HG03342 (cell line): ENCODE measurements at regions not wholly inside any gene's neighbourhood (a gene's known extent, or its start where the extent isn't known, plus 50 kb on each side); places are given as distances from the start of the nearest gene placed in this dataset.

ENCODE experiments used
- ATAC-seq: cut with Tn5 transposase; IDR thresholded peaks from one replicate; pipeline ENCODE4 v1.9.1; 2021; ENCODE audit warnings: mild to moderate bottlenecking, moderate library complexity; ENCODE audit not compliant: unreplicated experiment

- ATAC-seq: no peak
Observed at GRCh38 chr10:44769450-44769849, 141.7 kb upstream of the TMEM72 start.

DNA sequence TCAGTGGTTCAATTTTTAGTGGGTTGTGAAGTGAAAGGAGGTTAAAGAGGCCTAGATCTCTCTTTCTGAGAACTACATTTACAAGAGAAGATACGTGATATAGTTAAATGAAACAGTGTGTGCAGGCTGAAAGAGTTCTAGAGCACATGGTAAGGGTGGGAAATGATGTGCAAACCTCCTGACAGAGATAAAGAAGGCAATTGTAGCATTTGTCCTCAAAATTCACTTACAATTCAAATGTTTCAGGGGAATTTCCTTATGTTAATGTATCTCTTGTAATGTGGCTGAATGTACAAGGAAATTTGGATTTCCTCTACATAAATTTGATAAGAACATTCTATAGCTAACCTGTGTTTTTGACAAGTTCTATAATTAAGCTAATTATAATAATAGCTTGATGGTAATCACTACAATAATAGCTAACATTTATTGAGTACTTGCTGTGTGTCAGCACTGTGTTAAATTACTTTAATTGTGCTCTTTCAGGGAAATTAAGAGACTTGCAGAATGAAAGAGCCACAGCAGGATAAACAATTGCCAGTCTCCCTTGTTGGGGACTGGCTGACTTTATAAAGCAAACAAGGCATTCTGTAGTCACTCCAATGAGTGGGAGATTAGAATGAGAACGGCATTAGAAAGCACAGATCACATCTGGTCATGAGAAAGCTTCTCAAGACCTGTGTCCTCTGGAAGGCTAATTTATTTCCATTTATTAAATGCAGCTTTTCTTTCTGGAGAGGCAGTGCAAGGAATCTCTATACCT is 139.7 kb upstream of the TMEM72 start:
- no peak for ATAC-seq

GRCh38 chr10:44773565-44773964 is 137.6 kb upstream of the TMEM72 start:
- no peak for ATAC-seq

- no peak for ATAC-seq
Observed at GRCh38 chr10:44774676-44775401, 136.3 kb upstream of the TMEM72 start.

DNA sequence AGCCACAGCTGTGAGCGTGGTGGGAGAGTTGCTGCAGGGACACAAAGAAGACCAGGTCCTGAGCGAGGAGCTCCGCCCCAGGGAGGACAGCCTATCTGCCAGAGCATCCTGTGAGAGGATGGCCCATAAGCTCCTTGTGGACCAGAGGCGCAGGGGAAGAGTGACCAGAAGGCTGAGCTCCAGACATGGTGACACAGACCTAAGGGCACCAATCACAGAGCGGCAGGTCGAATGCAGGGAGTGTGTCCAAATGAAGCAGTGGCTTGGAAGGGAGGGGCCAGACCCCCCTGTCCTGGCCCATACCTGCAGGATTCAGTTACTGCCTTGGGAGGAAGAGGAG is 135.8 kb upstream of the TMEM72 start:
- no peak for ATAC-seq

- no peak for ATAC-seq
Observed at GRCh38 chr10:44776181-44776580, 135.0 kb upstream of the TMEM72 start.

GRCh38 chr10:44779511-44779910 is 131.6 kb upstream of the TMEM72 start:
- ATAC-seq: no peak

DNA sequence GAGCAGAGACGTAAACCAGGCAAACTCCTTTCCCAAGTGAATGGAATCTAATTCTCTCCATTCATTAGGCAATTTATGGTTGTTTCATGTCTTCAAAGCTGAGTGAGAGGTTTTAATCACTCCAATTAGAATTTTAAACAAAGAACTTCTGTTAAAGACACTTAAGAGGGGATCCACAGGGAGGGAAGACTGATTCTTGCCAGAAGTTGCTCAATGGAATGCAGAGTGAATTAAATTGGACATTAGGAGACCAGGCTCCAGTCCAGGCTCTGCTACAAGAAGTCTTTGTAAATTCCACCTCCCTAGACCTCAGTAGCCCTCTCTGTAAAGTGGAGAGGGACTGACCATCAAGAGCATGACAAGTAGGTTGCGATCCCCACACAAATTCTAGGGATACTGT is 130.7 kb upstream of the TMEM72 start:
- no peak for ATAC-seq

DNA sequence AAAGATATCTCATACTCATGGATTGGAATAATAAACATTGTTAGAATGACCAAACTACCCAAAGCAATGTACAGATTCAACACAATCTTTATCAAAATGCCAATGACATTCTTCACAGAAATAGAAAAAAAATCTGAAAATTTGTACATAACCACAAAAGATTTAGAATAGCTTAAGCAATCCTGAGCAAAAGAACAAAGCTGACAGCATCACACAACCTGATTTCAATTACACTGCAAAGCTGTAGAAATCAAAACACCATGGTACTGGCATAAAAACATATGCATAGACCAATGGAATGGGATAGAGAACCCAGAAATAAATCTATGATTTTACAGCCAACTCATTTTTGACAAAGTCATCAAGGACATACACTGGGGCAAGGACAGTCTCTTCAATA is 130.0 kb upstream of the TMEM72 start:
- no peak for ATAC-seq

DNA sequence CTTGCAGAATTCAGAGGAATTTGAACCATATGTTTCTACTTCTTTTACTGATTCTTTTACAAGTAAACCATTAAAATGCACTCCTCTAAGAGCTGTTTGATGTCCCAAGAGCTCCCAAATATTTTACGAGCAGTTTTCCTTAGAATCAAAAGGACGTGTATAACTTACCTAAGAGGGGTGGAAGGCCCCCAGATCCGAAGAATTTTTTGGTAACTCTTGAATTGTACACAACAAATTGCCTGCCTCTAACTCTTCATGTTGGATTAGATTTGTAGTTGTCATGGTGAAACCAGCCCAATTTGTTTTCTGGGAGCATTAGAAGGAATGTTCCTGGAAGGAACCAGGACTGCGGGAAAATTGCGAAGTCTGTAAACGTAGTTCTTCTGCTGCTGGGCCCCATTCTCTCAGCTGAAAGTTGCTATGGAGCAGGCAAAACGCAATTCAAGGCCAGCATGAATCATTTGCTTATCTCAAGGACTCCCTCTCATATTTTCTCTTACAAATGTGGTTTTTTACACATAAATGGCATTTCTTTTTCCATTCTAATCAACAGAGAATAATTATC is 124.8 kb upstream of the TMEM72 start:
- no peak for ATAC-seq

DNA sequence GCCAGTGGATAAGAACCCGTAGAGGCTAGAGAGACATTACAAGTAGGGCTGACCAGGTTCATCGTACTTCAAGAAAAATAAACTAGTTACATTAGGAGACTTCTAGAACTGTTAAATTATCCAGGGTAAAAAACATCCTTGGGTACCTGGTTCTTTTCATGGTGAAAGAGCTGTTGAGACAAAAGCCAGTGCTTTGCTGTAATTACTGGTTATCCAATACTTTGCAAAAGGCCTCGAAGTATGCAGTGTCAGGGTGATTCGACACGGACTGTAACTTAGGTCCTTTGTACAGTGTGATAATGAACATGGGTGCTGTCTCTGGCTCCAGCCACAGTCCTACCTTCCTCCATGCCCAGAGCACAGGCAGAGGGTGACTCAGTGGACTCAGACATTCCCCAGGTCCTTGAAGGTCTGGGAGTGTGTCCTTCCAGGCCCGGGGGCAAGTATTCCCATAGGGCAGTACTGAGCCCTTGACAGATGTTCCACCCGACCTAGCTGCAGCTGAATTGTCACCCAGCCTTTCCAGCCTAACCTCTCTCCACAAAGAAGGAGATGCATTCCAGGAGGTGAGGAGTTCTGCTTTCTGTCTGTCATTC is 123.6 kb upstream of the TMEM72 start:
- no peak for ATAC-seq

DNA sequence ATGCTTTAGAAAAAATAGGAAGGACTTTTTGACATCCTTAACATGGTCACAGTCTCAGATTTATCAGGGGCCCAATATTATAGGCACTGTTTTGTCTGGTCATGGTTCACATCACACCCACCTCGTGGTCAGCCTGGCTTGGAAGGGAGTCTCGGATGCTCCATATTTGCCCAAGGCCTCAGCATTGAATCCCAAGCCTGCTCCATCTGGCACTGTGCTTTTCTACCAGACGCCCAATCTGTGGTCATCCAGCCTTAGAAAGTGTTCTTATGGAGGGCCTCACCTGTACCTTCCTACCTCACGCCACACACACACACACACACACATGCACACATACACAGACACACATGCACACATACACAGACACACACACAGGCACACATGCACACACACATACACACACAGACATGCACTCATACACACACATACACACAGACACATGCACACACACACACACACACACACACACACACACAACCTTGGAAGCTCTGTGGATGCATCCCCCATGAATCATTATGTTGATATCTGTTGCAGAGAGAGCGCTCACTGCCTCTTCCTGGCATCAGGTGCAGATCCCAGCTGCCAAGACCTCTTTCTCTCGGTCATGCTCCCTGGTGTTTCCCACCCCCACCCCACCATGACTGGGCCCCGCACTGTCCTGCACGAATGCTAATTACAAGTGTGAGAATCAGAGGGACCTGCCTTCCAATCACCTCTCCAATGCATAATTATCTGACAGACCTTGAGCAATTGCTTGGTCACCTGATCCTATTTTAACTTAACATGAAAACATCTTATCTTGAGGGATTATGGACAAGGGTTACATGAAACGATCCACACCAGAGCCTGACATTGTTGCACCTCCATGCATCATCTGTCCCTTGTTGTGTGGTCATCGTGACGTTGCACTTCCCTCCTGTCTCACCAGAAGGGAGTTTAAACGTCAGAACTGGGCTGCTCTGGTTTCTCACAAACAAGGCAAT is 122.7 kb upstream of the TMEM72 start:
- no peak for ATAC-seq

GRCh38 chr10:44792119-44792775 is 118.9 kb upstream of the TMEM72 start:
- ATAC-seq: no peak

GRCh38 chr10:44799966-44800365 is 111.2 kb upstream of the TMEM72 start:
- ATAC-seq: no peak

- no peak for ATAC-seq
Observed at GRCh38 chr10:44801383-44802327, 109.5 kb upstream of the TMEM72 start.

DNA sequence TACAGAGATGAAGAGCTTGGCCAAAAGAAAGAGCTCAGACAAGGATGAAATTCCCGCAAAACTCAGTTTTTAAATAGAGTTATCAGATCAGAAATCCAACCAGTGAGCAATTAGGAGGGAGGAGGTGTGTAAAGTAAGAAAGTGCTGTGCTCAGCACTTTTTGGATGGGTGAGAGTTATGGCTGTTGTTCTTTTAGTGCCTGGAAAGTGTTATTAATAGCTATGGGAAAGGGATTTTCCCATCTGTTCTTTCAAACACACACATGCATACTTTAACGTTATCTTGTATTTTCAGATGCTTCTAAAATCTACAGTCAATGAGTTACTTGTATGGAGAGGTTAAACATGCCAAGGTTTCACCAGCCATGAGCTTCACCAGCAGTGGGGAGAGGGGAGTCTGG is 107.3 kb upstream of the TMEM72 start:
- no peak for ATAC-seq

DNA sequence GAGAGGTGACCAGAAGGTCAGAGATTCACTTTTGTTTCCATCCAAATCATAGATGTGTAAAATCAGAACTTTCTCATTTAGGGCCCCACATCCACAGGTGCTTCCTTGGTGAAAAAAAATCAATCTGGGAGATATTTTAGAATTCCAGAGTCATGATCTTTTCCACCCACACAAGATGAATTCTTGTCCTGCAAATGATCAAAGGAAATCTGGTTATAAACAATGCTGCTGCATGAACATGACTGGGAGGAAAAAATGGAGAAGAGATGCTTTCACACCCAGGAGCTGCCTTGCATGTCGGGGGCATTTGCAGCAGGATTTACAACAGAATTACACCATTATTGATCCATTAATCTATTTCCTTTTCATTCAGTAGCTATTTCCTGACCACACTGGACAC is 106.5 kb upstream of the TMEM72 start:
- ATAC-seq: no peak

GRCh38 chr10:44805466-44806210 is 105.5 kb upstream of the TMEM72 start:
- ATAC-seq: no peak
